GM21786 (cell line): ENCODE measurements at regions not wholly inside any gene's neighbourhood (a gene's known extent, or its start where the extent isn't known, plus 50 kb on each side); places are given as distances from the start of the nearest gene placed in this dataset.
"Not testable (repeated sequence)": the region's sequence is repeated elsewhere in the genome, so short reads cannot be mapped to it uniquely, and the experiment has no call there.

Source experiments
- ATAC-seq: cut with Tn5 transposase; IDR thresholded peaks from one replicate; pipeline ENCODE4 v1.9.1; 2021; ENCODE audit not compliant: unreplicated experiment

- no peak for ATAC-seq
These were observed 364.0 kb downstream of the CNTN6 start for GRCh38 chr3:1456781-1457311.

- no peak for ATAC-seq
These were observed 369.5 kb downstream of the CNTN6 start for GRCh38 chr3:1462371-1462770.

GRCh38 chr3:1462856-1463450 lies 370.1 kb downstream of the CNTN6 start:
- no peak for ATAC-seq

- ATAC-seq: not testable (repeated sequence)
These were observed 372.3 kb downstream of the CNTN6 start for GRCh38 chr3:1465091-1465490.

- ATAC-seq: no peak
These were observed 375.3 kb downstream of the CNTN6 start for GRCh38 chr3:1468145-1468544.

GRCh38 chr3:1469248-1469647 lies 376.4 kb downstream of the CNTN6 start:
- ATAC-seq: no peak

GRCh38 chr3:1469687-1470086 lies 376.9 kb downstream of the CNTN6 start:
- ATAC-seq: no peak

GRCh38 chr3:1477669-1478068 lies 384.8 kb downstream of the CNTN6 start:
- ATAC-seq: no peak

- ATAC-seq: no peak
These were observed 402.6 kb downstream of the CNTN6 start for GRCh38 chr3:1495466-1495865.

GRCh38 chr3:1499694-1500093 lies 406.9 kb downstream of the CNTN6 start:
- ATAC-seq: no peak

GRCh38 chr3:1501406-1502115 lies 408.7 kb downstream of the CNTN6 start:
- ATAC-seq: no peak

GRCh38 chr3:1506090-1506489 lies 413.3 kb downstream of the CNTN6 start:
- ATAC-seq: no peak

- no peak for ATAC-seq
These were observed 420.8 kb downstream of the CNTN6 start for GRCh38 chr3:1513662-1514061.

- ATAC-seq: no peak
These were observed 423.1 kb downstream of the CNTN6 start for GRCh38 chr3:1515882-1516281.

GRCh38 chr3:1527786-1528185 lies 435.0 kb downstream of the CNTN6 start:
- ATAC-seq: no peak

- ATAC-seq: no peak
These were observed 435.8 kb downstream of the CNTN6 start for GRCh38 chr3:1528621-1529020.

- ATAC-seq: no peak
These were observed 436.9 kb downstream of the CNTN6 start for GRCh38 chr3:1529676-1530075.

GRCh38 chr3:1531981-1532380 lies 439.2 kb downstream of the CNTN6 start:
- no peak for ATAC-seq

- no peak for ATAC-seq
These were observed 440.2 kb downstream of the CNTN6 start for GRCh38 chr3:1532935-1533606.

GRCh38 chr3:1533763-1534162 lies 440.9 kb downstream of the CNTN6 start:
- ATAC-seq: no peak

- ATAC-seq: no peak
These were observed 441.4 kb downstream of the CNTN6 start for GRCh38 chr3:1534252-1534651.

- ATAC-seq: no peak
These were observed 442.5 kb downstream of the CNTN6 start for GRCh38 chr3:1535361-1535760.
